Stimulated activated CD4-positive, alpha-beta T cell treated with anti-CD3 and anti-CD28 coated beads, Interleukin-1b, Interleukin-23, amount 100 ng/mL, for 4 hours (primary cell): ENCODE measurements at regions not wholly inside any gene's neighbourhood (a gene's known extent, or its start where the extent isn't known, plus 50 kb on each side); places are given as distances from the start of the nearest gene placed in this dataset.
"Not testable (repeated sequence)": the region's sequence is repeated elsewhere in the genome, so short reads cannot be mapped to it uniquely, and the experiment has no call there.

Experiments used
- DNase-seq, 2 donors: peaks; one replicate each; pipeline ENCODE4 v3.0.0-alpha.2; 2020; ENCODE audit warnings: low read depth in 2 of 2

DNA sequence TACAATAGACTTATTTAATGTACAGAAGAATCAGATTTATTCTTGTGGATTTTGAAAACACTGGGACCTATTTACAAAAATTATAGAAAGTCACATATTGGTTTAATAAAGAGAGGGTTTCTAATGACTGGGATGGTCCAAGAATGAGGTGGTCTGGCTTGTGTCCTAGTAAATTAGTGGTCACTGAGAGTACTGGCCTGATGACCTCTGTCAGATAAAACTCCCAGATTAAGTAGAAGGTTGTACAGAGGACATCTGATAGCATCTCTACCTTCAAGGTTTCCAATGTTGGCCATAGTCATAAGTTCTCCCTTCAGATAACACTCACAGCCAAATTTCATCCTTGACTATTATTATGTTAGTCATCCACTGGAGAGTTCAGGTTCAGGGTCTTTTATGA, 692.9 kb downstream of the MTRR start:
- DNase-seq = no peak

DNA sequence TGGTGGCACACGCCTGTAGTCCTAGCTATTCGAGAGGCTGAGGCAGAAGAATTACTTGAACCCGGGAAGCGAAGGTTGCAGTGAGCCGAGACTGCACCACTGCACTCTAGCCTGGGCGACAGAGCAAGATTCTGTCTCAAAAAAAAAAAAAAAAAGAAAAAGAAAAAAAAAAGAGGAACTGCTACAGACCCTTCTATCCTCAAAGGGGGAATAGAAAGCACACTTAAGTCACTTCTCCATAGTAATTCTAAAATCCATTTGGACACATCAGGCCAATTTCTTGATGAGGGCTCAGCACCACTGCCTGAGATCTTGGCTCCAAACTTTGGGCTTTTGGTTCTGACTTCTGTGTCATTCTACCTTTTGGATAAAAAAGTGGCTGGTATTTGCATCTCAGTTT, 694.6 kb downstream of the MTRR start:
- not testable (repeated sequence) for DNase-seq

DNA sequence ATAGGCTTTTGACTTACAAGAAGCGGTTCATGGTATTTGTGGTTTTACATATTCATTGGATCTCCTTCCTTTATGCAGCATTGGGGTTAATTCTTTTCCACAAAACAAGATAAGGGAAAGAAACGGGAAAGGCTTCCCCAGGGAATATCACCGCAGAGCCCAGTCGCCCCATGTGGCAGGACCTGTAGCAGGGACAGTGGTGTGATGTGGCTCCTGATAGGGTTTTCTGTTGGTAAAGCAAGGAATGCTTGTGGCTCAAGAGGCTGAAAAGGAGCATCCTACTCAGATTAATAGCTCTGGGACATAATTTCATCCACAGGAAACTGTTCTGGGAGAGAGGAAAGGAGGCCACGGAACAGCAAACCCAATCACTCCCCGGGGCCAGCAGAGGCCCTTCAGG, 699.9 kb downstream of the MTRR start:
- DNase-seq = no peak

DNA sequence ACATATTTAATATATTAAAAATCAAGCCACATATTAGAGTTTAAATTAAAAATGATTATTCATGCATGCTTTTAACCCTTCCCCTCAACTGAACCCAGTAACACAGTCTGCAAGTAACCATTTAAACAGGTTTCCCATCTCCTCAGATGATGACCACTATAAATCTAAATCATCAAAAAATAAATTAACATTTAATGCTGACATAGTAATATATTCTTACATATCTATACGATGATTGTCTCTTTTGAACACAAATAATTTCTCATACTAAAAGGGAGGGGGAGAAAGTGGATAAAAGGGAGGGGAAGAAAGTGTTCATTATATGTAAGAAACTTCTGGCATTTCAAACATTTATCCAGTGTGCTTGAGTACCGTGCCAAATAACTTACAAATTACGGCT, 701.6 kb downstream of the MTRR start:
- no peak for DNase-seq

- DNase-seq = no peak
Observed at GRCh38 chr5:8576178-8576577, 707.2 kb downstream of the MTRR start.

GRCh38 chr5:8577792-8578191, 708.8 kb downstream of the MTRR start:
- DNase-seq = no peak

GRCh38 chr5:8580298-8580697, 711.4 kb downstream of the MTRR start:
- no peak for DNase-seq

GRCh38 chr5:8581047-8581446, 712.1 kb downstream of the MTRR start:
- no peak for DNase-seq

GRCh38 chr5:8585230-8586018, 716.5 kb downstream of the MTRR start:
- no peak for DNase-seq

DNA sequence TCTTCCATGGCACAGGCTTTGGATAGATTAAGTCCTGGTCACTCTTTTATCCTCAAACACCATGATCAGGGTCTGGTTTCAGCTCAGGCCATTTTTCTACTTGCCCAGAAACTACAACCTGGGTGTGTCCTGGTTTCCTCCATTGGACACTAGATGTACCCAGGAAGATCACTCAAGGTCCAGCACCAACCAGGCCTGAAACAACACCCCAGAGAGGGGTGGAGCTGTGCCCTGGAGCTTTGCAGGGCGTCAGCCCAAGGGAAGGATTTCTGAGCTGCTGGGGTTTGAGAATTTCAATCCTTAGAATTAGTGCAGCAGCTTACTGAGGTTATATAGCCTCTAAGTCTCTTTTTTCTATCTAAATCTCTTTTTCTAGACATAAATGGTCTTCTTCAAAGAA, 722.0 kb downstream of the MTRR start:
- no peak for DNase-seq

DNA sequence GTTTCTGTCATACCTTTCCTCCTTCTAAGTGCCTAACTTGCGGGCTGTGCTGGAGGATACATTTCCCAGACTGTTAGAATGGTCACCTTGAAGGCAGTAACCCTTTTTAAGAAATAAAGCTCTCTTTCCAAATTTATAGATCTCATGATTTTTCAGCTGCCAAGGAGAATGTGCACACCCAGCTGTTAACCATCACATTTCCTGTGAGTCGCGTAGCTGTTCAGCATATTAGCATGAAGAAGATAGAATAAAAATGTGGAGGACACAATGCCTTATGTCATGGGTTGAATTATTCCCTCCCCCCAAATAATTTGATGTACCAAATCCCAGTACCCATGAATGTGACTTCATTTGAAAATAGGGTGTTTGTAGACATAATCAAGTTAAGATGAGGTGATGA, 729.4 kb downstream of the MTRR start:
- DNase-seq = no peak

GRCh38 chr5:8598996-8599395, 730.0 kb downstream of the MTRR start:
- DNase-seq = no peak

DNA sequence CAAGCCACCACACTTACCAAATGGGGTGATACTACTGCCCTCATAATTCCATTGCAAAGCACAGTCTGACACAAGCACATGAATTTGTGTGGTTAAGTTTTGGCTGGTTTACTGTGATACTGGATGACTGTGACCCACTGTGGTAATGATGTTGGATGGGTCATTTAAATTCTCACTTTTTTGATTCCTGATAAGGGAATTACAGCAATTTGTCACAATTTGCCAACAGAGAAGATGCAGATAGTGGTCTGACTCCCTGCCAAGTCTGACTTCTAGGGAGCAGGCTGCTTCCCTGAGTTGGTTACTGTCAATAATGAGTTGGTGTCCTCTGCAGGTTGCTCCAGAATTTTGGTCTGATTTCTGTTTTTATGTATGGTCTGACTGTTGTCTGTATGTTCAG, 731.9 kb downstream of the MTRR start:
- no peak for DNase-seq

GRCh38 chr5:8601831-8602354, 732.9 kb downstream of the MTRR start:
- DNase-seq = no peak

GRCh38 chr5:8606231-8606630, 737.3 kb downstream of the MTRR start:
- DNase-seq = no peak

DNA sequence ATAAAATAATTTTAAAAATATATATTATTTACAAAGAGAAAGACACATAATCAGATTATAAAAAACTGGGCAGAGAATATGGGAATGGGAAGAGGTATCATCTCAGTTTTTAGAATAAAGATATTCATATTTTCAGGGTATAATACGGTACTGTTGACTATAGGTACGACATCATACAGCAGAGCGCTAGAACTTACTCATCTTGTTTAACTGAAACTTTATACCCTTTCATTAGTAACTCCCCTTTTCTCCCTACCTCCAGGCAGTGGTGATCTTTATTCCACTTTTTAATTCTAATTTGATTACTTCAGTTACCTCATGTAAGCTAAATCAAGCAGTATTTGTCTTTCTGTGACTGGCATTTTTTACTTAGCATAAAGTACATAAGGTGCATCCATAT, 742.1 kb downstream of the MTRR start:
- DNase-seq = no peak

GRCh38 chr5:8613078-8613685, 744.2 kb downstream of the MTRR start:
- DNase-seq = no peak

DNA sequence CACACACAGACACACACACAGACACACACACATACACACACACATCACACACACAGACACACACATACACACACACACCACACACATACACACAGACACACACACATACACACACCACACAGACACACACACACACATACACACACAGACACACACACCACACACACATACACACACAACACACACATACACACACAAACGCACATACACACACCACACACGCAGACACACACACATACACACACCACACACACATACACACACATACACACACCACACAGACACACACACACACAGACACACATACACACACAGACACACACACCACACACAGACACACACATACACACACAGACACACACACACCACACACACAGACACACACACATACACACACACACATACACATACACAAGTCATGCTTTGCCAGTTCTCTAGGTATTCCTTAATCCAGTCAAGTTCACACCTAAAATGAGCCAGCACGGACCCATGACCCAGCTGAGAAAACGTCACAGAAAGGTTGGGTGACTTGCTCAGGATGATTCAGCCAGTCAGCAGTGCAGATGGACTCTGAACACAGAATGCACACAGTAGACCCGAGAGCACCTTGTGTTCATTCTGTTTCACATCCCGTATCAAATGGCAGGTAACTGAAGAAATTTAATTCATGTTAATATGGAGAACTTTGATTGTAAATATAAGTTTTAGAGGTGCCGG, 746.4 kb downstream of the MTRR start:
- no peak for DNase-seq

- DNase-seq = no peak
Observed at GRCh38 chr5:8628521-8628920, 759.6 kb downstream of the MTRR start.

DNA sequence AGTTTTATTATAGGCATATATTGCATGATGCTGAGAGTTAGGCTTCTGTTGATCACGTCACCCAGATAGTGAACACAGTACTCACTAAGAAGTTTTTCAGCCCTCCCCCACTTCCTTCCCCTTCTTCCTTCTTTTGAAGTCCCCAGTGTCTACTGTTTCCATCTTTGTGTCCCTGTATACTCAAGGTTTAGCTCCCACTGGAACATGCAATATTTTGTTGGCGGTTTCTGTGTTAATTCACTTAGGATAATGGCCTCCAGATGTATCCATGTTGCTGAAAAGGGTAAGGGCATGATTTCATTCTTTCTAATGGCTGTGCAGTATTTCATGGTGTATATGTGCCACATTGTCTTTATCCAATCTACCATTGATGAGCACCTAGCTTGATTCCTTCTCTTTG, 764.3 kb downstream of the MTRR start:
- DNase-seq = no peak

DNA sequence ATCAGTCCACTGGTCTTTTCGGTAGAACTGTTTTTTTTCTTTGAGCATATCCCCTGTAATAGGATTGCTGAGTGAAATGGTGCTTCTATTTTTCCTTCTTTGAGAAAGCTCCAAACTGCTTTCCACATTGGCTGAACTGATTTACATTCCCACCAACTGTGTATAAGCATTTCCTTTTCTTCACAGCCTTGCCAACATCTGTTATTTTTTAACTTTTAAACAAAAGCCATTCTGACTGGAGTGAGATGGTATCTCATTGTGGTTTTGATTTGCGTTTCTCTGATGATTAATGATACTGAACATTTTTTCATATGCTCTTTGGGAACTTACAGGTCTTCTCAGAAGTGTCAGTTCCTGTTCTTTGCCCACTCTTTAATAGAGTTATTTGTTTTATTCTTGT, 764.7 kb downstream of the MTRR start:
- no peak for DNase-seq

- no peak for DNase-seq
Observed at GRCh38 chr5:8634219-8634618, 765.3 kb downstream of the MTRR start.
